ENCODE measurements at regions not wholly inside any gene's neighbourhood (a gene's known extent, or its start where the extent isn't known, plus 50 kb on each side); places are given as distances from the start of the nearest gene placed in this dataset.

DNA sequence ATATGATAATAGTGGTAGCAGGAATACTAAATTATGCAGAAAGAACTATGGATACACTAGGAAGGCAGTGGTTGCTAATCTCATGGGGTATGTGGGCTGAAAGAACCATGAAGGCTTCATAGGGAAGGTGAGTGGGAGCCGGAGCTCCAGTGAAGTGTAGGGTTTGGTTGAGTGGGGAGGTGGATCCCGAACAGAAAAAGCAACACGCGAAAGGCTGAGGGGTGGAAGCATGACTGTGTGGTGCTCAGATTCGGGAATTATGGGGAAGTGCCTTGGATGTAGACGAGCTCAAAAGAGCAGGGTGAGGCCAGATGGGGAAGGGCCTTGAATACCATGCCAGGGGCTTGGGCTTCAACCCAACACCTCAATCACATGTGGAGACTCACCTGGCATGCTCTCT lies 715.1 kb downstream of the TYW1 start:
- Mint-ChIP-seq H3K4me3 (ENCODE audit: unreplicated experiment) (no peak overlapping the region), H3K27me3 (ENCODE audit: low read depth, unreplicated experiment) (no peaks in the 10 kb centered on the region), H3K4me1 (ENCODE audit: low read depth, unreplicated experiment) (no peaks in the 10 kb centered on the region), H3K9me3 (ENCODE audit: unreplicated experiment) (peaks cover 16% of the 10 kb centered on the region), H3K27ac (ENCODE audit: unreplicated experiment) (no peak overlapping the region), H3K36me3 (ENCODE audit: low read depth, unreplicated experiment) (no peaks in the 10 kb centered on the region)
- Histone ChIP-seq H3K4me1 (ENCODE audit: insufficient read depth, low read length) (no peaks in the 10 kb centered on the region), H3K4me2 (ENCODE audit: low read length) (no peak overlapping the region), H3K79me2 (ENCODE audit: insufficient read depth, low read length) (no peaks in the 10 kb centered on the region), H3K9me3 (ENCODE audit: insufficient read depth, low read depth, low read length) (peaks cover 13% of the 10 kb centered on the region), H2AFZ (ENCODE audit: low read depth, low read length) (no peak overlapping the region), H3K36me3 (ENCODE audit: insufficient read depth, low read length) (no peaks in the 10 kb centered on the region), H4K20me1 (ENCODE audit: insufficient read depth, low read length) (no peaks in the 10 kb centered on the region), H3K27me3 (ENCODE audit: insufficient read depth, low read length) (no peaks in the 10 kb centered on the region), H3K4me3 (ENCODE audit: insufficient read depth, low read depth, low read length) (no peak overlapping the region), H3K9ac (ENCODE audit: low read length) (no peak overlapping the region), H3K27ac (ENCODE audit: low read depth, low read length) (no peak overlapping the region)
- no peak for DNase-seq (ENCODE audit: low read depth)
- TF ChIP-seq, protein P1, sequence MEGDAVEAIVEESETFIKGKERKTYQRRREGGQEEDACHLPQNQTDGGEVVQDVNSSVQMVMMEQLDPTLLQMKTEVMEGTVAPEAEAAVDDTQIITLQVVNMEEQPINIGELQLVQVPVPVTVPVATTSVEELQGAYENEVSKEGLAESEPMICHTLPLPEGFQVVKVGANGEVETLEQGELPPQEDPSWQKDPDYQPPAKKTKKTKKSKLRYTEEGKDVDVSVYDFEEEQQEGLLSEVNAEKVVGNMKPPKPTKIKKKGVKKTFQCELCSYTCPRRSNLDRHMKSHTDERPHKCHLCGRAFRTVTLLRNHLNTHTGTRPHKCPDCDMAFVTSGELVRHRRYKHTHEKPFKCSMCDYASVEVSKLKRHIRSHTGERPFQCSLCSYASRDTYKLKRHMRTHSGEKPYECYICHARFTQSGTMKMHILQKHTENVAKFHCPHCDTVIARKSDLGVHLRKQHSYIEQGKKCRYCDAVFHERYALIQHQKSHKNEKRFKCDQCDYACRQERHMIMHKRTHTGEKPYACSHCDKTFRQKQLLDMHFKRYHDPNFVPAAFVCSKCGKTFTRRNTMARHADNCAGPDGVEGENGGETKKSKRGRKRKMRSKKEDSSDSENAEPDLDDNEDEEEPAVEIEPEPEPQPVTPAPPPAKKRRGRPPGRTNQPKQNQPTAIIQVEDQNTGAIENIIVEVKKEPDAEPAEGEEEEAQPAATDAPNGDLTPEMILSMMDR (IDR thresholded peaks at IDR 0.05; ENCODE audit: insufficient read depth, low read depth, low read length) = no peak
- no peak for TF ChIP-seq EZH2 (IDR thresholded peaks at IDR 0.05; ENCODE audit: insufficient read depth, low read length)
- FAIRE-seq = no peak

DNA sequence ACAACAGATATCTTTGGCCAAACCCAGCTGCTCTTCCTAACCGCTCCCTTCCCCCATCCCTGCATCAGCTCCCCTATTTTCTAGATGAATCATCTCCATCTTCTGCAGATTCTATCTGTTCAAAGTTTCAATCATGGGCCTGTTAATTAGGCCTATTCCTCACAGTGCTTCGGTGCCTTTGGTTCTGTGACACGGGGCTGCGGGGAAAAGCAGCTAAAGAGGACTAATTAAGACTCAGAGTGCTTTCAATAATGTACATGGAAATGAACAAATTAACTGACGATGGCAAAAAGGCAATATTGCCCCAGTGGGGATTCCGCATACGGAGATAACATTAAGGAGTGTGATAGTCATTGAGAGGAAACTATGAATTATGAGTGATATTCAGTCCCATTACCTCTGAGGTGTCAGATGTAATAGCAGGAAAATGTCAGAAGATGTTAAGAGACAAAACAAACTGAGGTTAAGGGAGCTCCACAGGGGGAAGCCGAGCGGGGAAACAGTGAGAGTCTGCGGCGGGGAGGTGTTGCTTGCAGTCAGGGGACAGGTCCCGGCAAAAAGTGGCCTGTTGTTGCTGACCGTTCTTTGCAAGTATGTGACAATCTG lies 716.9 kb downstream of the TYW1 start:
- Histone ChIP-seq H3K4me2 (ENCODE audit: low read length) (no peak overlapping the region), H3K9ac (ENCODE audit: low read length) (no peak overlapping the region), H3K4me3 (ENCODE audit: insufficient read depth, low read depth, low read length) (no peak overlapping the region), H3K4me1 (ENCODE audit: insufficient read depth, low read length) (no peaks in the 10 kb centered on the region), H3K9me3 (ENCODE audit: insufficient read depth, low read depth, low read length) (peaks cover 9% of the 10 kb centered on the region), H3K79me2 (ENCODE audit: insufficient read depth, low read length) (no peaks in the 10 kb centered on the region), H3K27me3 (ENCODE audit: insufficient read depth, low read length) (no peaks in the 10 kb centered on the region), H2AFZ (ENCODE audit: low read depth, low read length) (no peak overlapping the region), H3K27ac (ENCODE audit: low read depth, low read length) (no peak overlapping the region), H3K36me3 (ENCODE audit: insufficient read depth, low read length) (no peaks in the 10 kb centered on the region), H4K20me1 (ENCODE audit: insufficient read depth, low read length) (no peaks in the 10 kb centered on the region)
- no peaks in the 10 kb centered on the region for H3K27me3 Mint-ChIP-seq (ENCODE audit: low read depth, unreplicated experiment)
- no peak overlapping the region for H3K4me3 Mint-ChIP-seq (ENCODE audit: unreplicated experiment)
- no peak for TF ChIP-seq EZH2 (IDR thresholded peaks at IDR 0.05; ENCODE audit: insufficient read depth, low read length)
- TF ChIP-seq, protein P1 (IDR thresholded peaks at IDR 0.05; ENCODE audit: insufficient read depth, low read depth, low read length) = no peak
- no peaks in the 10 kb centered on the region for H3K4me1 Mint-ChIP-seq (ENCODE audit: low read depth, unreplicated experiment)
- DNase-seq (ENCODE audit: low read depth) (no peak), FAIRE-seq (no peak)
- H3K36me3 Mint-ChIP-seq (ENCODE audit: low read depth, unreplicated experiment) = no peaks in the 10 kb centered on the region
- no peak overlapping the region for H3K27ac Mint-ChIP-seq (ENCODE audit: unreplicated experiment)
- H3K9me3 Mint-ChIP-seq (ENCODE audit: unreplicated experiment) = peaks cover 18% of the 10 kb centered on the region

DNA sequence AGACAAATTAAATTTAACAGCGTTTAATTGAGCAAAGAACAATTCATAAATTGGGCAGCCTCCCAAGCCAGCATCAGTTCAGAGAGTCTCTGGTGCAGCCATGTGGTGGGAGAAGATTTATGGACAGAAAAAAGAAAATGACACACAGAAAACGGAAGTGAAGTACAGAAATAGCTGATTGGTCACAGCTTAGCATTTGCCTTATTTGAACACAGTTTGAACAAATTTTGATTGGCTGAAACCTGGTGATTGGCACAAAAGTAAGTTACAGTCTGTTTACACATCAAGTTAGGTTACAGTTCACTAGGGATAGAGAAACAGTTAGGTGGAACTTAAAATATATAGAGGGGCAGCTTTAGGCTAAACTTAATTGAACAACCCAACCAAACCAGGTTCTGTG lies 720.1 kb downstream of the TYW1 start:
- Histone ChIP-seq H3K79me2 (ENCODE audit: insufficient read depth, low read length) (no peaks in the 10 kb centered on the region), H3K4me1 (ENCODE audit: insufficient read depth, low read length) (no peaks in the 10 kb centered on the region), H3K27ac (ENCODE audit: low read depth, low read length) (no peak overlapping the region), H3K9ac (ENCODE audit: low read length) (no peak overlapping the region), H4K20me1 (ENCODE audit: insufficient read depth, low read length) (no peaks in the 10 kb centered on the region), H3K4me2 (ENCODE audit: low read length) (no peak overlapping the region), H2AFZ (ENCODE audit: low read depth, low read length) (no peak overlapping the region), H3K36me3 (ENCODE audit: insufficient read depth, low read length) (no peaks in the 10 kb centered on the region), H3K9me3 (ENCODE audit: insufficient read depth, low read depth, low read length) (peaks cover 4% of the 10 kb centered on the region), H3K27me3 (ENCODE audit: insufficient read depth, low read length) (no peaks in the 10 kb centered on the region), H3K4me3 (ENCODE audit: insufficient read depth, low read depth, low read length) (no peak overlapping the region)
- TF ChIP-seq EZH2 (IDR thresholded peaks at IDR 0.05; ENCODE audit: insufficient read depth, low read length) = no peak
- TF ChIP-seq, protein P1 (IDR thresholded peaks at IDR 0.05; ENCODE audit: insufficient read depth, low read depth, low read length) = no peak
- peaks cover 15% of the 10 kb centered on the region for H3K9me3 Mint-ChIP-seq (ENCODE audit: unreplicated experiment)
- FAIRE-seq = no peak
- no peak overlapping the region for H3K27ac Mint-ChIP-seq (ENCODE audit: unreplicated experiment)
- no peaks in the 10 kb centered on the region for H3K4me1 Mint-ChIP-seq (ENCODE audit: low read depth, unreplicated experiment)
- DNase-seq (ENCODE audit: low read depth) = no peak
- no peaks in the 10 kb centered on the region for H3K36me3 Mint-ChIP-seq (ENCODE audit: low read depth, unreplicated experiment)
- H3K27me3 Mint-ChIP-seq (ENCODE audit: low read depth, unreplicated experiment) = no peaks in the 10 kb centered on the region
- no peak overlapping the region for H3K4me3 Mint-ChIP-seq (ENCODE audit: unreplicated experiment)

Data from astrocyte (in vitro differentiated cells and primary cell).